Osteocyte (in vitro differentiated cells): ENCODE measurements at regions not wholly inside any gene's neighbourhood (a gene's known extent, or its start where the extent isn't known, plus 50 kb on each side); places are given as distances from the start of the nearest gene placed in this dataset.
A peak's percentile ranks its signal among the peaks of the same experiment; 100 is the strongest.

Experiments used
- DNase-seq: peaks from one replicate; pipeline ENCODE4 v3.0.0; 2021; ENCODE audit warnings: mixed read lengths; ENCODE audit not compliant: unreplicated experiment; ENCODE audit errors: extremely low spot score
- H3K27ac Mint-ChIP-seq: one replicate; pipeline ENCODE4 v1.8.0; 2021; ENCODE audit warnings: mild to moderate bottlenecking, mixed read lengths; ENCODE audit not compliant: unreplicated experiment
- H3K27me3 Mint-ChIP-seq: one replicate; pipeline ENCODE4 v1.8.0; 2021; ENCODE audit warnings: mixed read lengths; ENCODE audit not compliant: unreplicated experiment
- H3K36me3 Mint-ChIP-seq: one replicate; pipeline ENCODE4 v1.8.0; 2021; ENCODE audit warnings: mixed read lengths; ENCODE audit not compliant: unreplicated experiment
- H3K4me1 Mint-ChIP-seq: one replicate; pipeline ENCODE4 v1.8.0; 2021; ENCODE audit warnings: mixed read lengths; ENCODE audit not compliant: unreplicated experiment
- H3K4me3 Mint-ChIP-seq: one replicate; pipeline ENCODE4 v1.8.0; 2021; ENCODE audit warnings: mild to moderate bottlenecking, moderate library complexity, mixed read lengths; ENCODE audit not compliant: unreplicated experiment
- H3K9me3 Mint-ChIP-seq: one replicate; pipeline ENCODE4 v1.8.0; 2021; ENCODE audit warnings: mixed read lengths; ENCODE audit not compliant: unreplicated experiment
- CTCF ChIP-seq: fragments of 200-600 bp; sonication (generic); IDR thresholded peaks from 2 replicates; pipeline ENCODE4 v1.5.0; 2021; ENCODE audit warnings: antibody characterized with exemption, mild to moderate bottlenecking, moderate library complexity

- Mint-ChIP-seq H3K36me3 (no peaks in the 10 kb centered on the region), H3K9me3 (no peaks in the 10 kb centered on the region), H3K4me3 (no peak overlapping the region), H3K27me3 (no peaks in the 10 kb centered on the region), H3K4me1 (peaks cover 10% of the 10 kb centered on the region), H3K27ac (no peak overlapping the region)
- TF ChIP-seq CTCF = no peak
- DNase-seq = no peak
Measured at GRCh38 chr10:88038268-88038667, 174.8 kb downstream of the PTEN start.

- TF ChIP-seq CTCF = no peak
- no peak overlapping the region for H3K27ac Mint-ChIP-seq
- no peak for DNase-seq
- H3K27me3 Mint-ChIP-seq = no peaks in the 10 kb centered on the region
- no peak overlapping the region for H3K4me3 Mint-ChIP-seq
- H3K9me3 Mint-ChIP-seq = no peaks in the 10 kb centered on the region
- H3K4me1 Mint-ChIP-seq = peaks cover 9% of the 10 kb centered on the region
- H3K36me3 Mint-ChIP-seq = no peaks in the 10 kb centered on the region
Measured at GRCh38 chr10:88039496-88040200, 176.2 kb downstream of the PTEN start.

- TF ChIP-seq CTCF = no peak
- no peaks in the 10 kb centered on the region for H3K36me3 Mint-ChIP-seq
- H3K4me1 Mint-ChIP-seq = peaks cover 9% of the 10 kb centered on the region
- no peak for DNase-seq
- H3K27me3 Mint-ChIP-seq = no peaks in the 10 kb centered on the region
- H3K4me3 Mint-ChIP-seq = no peak overlapping the region
- H3K27ac Mint-ChIP-seq = no peak overlapping the region
- H3K9me3 Mint-ChIP-seq = no peaks in the 10 kb centered on the region
Measured at GRCh38 chr10:88041243-88042159, 178.1 kb downstream of the PTEN start.

- Mint-ChIP-seq H3K9me3 (no peaks in the 10 kb centered on the region), H3K27me3 (no peaks in the 10 kb centered on the region), H3K36me3 (no peaks in the 10 kb centered on the region), H3K4me1 (peaks cover 9% of the 10 kb centered on the region), H3K27ac (peak overlapping the region; percentile 31), H3K4me3 (no peak overlapping the region)
- no peak for DNase-seq
- TF ChIP-seq CTCF = no peak
Measured at GRCh38 chr10:88042160-88043100, 179.0 kb downstream of the PTEN start.
